Astrocyte of the cerebellum (primary cell): ENCODE measurements at regions not wholly inside any gene's neighbourhood (a gene's known extent, or its start where the extent isn't known, plus 50 kb on each side); places are given as distances from the start of the nearest gene placed in this dataset.
"Not testable (repeated sequence)": the region's sequence is repeated elsewhere in the genome, so short reads cannot be mapped to it uniquely, and the experiment has no call there.

Experiments
- DNase-seq: peaks from one replicate; pipeline ENCODE4 v3.0.0-alpha.2; 2011; ENCODE audit warnings: low read depth
- H3K4me3 ChIP-seq: 2 replicates; pipeline ENCODE4 v1.5.1; 2011; ENCODE audit warnings: mild to moderate bottlenecking, low read depth, low read length, moderate library complexity
- in situ Hi-C: cut with HindIII; loops from 2 replicates; pipeline ENCODE4 v1.10.0; 2017; ENCODE audit warnings: low sequenced_read_pairs
- TF ChIP-seq, protein P1 (sequence below): IDR thresholded peaks from 2 replicates; pipeline ENCODE4 v1.5.1; 2012; ENCODE audit warnings: low read length, low read depth, moderate library complexity, mild to moderate bottlenecking; ENCODE audit errors: missing control alignments

DNA sequence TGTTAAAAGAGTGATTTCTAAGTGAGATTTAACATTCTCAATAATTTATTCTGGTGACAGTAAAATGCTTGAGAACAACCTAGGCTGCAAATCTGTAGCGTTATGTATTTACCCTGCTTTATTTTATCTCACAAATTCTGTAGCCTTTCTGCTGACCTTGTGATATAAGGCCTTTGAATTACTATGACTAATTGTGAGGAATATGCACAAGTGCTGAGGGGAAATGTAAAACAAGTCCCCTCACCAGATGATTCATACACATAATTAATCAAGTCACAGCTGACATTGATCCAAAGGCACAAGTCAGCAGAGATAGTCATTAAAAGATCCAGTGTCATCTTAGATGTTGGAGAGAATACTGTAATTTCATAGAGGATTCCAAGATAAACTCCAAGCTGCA, 992.7 kb upstream of the USP15 start:
- in situ Hi-C loops, result no loop called here
- DNase-seq, result no peak
- TF ChIP-seq, protein P1, sequence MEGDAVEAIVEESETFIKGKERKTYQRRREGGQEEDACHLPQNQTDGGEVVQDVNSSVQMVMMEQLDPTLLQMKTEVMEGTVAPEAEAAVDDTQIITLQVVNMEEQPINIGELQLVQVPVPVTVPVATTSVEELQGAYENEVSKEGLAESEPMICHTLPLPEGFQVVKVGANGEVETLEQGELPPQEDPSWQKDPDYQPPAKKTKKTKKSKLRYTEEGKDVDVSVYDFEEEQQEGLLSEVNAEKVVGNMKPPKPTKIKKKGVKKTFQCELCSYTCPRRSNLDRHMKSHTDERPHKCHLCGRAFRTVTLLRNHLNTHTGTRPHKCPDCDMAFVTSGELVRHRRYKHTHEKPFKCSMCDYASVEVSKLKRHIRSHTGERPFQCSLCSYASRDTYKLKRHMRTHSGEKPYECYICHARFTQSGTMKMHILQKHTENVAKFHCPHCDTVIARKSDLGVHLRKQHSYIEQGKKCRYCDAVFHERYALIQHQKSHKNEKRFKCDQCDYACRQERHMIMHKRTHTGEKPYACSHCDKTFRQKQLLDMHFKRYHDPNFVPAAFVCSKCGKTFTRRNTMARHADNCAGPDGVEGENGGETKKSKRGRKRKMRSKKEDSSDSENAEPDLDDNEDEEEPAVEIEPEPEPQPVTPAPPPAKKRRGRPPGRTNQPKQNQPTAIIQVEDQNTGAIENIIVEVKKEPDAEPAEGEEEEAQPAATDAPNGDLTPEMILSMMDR, result no peak
- H3K4me3 ChIP-seq, result no peak overlapping the region

DNA sequence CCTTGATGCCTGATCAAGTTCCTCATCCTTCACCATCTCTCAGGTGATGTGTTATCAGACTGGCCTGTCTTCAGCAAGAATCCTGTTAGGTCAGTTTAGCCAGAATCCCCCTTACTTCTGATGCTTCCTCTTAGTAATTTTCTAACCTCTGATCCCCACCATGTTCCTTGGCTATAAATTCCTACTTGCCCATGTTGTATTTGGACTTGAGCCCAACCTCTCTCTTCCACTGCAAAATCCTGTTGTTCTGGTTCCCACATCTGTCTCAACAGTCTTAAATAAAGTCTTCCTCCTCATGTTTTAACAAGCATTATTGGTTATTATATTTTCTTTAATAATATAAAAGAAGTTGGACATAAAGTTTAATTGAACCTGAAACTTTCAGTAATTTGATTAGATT, 987.8 kb upstream of the USP15 start:
- H3K4me3 ChIP-seq, result no peak overlapping the region
- DNase-seq, result no peak
- in situ Hi-C loops, result no loop called here
- TF ChIP-seq, protein P1, result no peak

DNA sequence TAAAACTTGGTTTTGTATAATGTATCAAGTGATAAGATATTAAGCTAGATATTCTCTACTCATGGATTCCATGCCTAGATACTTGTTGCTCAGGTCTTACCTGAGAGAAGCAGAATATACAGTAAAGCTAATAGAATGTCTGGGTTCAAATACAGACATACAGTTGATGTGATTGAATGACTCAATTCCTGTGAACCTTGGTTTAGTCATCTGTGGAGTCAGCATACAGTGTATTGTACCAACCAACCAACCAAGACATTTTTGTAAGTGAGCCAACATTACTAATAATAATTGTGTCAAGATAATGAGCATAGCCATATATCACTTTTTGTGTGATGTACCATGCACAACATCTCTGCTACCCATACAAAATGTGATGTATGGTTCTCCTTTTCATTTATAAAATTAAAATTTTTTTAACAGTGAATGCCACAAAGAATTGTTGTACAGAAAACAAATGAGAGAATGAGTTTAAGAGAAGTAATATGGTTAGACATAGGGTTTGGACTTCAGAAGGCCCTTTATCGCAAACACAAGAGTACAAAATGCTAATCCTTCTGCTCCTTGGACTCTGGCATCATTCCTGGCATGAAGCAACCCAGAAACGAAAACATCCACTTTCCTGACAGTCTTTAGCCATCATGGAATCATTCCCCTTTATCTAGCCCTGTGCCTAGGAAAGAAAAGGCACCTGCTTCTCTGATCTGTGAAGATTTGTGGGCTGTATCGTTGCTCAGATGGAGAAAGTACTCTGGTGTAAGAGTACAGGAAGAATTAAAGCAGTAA, 977.2 kb upstream of the USP15 start:
- in situ Hi-C loops, result no loop called here
- H3K4me3 ChIP-seq, result no peak overlapping the region
- DNase-seq, result no peak
- TF ChIP-seq, protein P1, result no peak

DNA sequence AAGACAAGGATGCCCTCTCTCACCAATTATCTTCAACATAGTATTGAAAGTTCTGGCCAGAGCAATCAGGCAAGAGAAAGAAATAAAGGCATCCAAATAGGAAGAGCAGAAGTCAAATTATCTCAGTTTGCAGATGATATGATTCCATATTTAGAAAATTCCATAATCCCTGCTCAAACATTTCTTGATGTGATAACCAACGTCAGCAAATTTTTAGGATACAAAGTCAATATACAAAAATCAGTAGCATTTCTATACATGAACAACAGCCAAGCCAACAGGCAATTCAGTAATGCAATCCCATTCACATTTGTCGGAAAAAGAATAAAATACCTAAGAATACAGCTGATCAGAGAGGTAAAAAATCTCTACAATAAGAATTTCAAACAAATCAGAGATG, 969.7 kb upstream of the USP15 start:
- in situ Hi-C loops, result no loop called here
- no peak overlapping the region for H3K4me3 ChIP-seq
- TF ChIP-seq, protein P1, result no peak
- DNase-seq, result no peak

DNA sequence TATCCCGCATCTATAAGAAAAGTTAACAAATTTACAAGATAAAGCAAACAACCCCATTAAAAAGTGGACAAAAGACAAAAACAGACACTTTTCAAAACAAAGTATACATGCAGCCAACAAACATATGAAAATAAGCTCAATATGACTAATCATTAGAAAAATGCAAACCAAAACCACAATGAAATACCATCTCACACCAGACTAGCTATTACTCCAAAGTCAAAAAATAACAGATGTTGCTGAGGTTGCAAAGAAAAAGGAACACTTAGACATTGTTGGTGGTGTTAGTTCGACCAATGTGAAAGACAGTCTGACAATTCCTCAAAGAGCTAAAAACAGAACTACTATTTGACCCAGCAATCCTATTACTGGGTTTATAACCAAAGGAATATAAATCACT, 968.6 kb upstream of the USP15 start:
- no peak overlapping the region for H3K4me3 ChIP-seq
- no peak for DNase-seq
- in situ Hi-C loops, result no loop called here
- TF ChIP-seq, protein P1, result no peak

DNA sequence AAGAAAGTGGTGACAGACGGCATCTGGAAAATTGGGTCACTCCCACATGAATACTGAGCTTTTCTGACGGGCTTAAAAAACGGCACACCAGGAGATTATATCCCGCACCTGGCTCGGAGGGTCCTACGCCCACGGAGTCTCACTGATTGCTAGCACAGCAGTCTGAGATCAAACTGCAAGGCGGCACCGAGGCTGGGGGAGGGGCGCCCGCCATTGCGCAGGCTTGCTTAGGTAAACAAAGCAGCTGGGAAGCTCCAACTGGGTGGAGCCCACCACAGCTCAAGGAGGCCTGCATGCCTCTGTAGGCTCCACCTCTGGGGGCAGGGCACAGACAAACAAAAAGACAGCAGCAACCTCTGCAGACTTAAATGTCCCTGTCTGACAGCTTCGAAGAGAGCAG, 966.2 kb upstream of the USP15 start:
- DNase-seq, H3K4me3 ChIP-seq, in situ Hi-C loops: not testable (repeated sequence)

DNA sequence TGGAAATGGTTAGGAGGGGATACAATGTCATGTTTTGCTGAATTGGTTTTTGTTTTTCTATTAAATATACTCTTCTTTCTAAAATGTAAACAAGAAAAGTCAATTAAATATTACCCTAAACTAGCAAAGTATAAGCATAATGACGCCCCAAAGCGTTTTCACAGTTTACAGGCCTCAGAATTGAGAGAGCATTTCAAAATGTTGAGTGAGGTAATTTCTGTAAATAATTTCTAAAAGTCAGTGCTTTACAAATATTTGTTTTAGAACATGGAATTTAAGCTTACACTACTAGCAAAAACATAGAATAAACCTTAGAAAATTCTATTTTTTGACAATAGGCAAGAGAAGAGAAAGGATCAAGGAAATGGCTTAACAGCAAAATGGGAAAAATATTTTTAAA, 958.4 kb upstream of the USP15 start:
- DNase-seq, result no peak
- in situ Hi-C loops, result no loop called here

More for the DNA sequence above, 958.4 kb upstream of the USP15 start:
- no peak overlapping the region for H3K4me3 ChIP-seq
- TF ChIP-seq, protein P1, result no peak
